ENCODE measurements at regions not wholly inside any gene's neighbourhood (a gene's known extent, or its start where the extent isn't known, plus 50 kb on each side); places are given as distances from the start of the nearest gene placed in this dataset.

DNA sequence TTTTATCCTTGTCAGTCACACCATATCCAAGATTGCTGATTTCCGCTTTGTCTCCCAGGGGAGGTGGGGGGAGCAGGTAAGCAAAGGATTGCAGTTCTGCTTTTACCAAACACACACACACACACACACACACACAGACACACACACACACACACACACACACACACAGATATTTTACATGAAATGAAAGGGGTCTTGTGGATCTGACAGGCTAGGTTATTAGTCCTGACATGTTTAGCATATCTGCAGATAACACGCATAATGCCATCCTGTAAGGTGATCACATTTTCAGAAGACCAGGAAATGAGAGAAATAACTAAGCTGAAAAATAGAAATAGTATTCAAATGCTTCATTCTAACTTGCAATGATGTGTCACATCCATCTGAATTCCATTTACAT lies 1113.3 kb downstream of the CDH8 start (continued):
- TF ChIP-seq, protein P1, sequence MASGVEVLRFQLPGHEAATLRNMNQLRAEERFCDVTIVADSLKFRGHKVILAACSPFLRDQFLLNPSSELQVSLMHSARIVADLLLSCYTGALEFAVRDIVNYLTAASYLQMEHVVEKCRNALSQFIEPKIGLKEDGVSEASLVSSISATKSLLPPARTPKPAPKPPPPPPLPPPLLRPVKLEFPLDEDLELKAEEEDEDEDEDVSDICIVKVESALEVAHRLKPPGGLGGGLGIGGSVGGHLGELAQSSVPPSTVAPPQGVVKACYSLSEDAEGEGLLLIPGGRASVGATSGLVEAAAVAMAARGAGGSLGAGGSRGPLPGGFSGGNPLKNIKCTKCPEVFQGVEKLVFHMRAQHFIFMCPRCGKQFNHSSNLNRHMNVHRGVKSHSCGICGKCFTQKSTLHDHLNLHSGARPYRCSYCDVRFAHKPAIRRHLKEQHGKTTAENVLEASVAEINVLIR (CRISPR knock-in tag; IDR thresholded peaks at IDR 0.05) = no peak

DNA sequence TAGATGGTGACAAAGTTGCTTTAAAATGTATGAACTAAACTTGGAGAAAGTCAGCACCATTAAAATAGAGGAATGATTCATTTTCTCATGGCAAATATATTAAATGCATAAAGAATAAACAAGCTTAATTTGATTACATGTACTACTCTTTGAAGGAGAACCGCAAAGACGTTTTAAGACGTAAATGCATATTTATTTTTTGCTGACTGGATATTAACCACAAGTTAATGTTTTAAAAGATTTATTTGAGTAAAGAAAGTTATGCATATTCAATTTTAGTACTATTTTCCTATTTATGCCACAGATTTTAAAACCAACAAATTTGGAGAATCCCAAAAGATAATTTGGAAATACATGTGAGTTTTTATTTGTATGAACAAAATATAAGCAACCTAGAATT lies 1121.9 kb downstream of the CDH8 start:
- no peaks in the 10 kb centered on the region for H3K36me3 ChIP-seq (ENCODE audit: control insufficient read depth, insufficient read depth, low read length)
- no peaks in the 10 kb centered on the region for H3K9me3 ChIP-seq (replicated peaks; ENCODE audit: control insufficient read depth, insufficient read depth, low read depth, low read length)
- H3K4me1 ChIP-seq (replicated peaks in 1 of 2; ENCODE audit: control insufficient read depth in 2 of 2, insufficient read depth in 2 of 2, low read length in 2 of 2) = no peaks in the 10 kb centered on the region
- no peak overlapping the region for H3K4me3 ChIP-seq
- no peaks in the 10 kb centered on the region for H3K79me2 ChIP-seq (ENCODE audit: control insufficient read depth, insufficient read depth, low read length)
- TF ChIP-seq ZNF778 (CRISPR knock-in tag; IDR thresholded peaks at IDR 0.05) (no peak), ZC3H8 (IDR thresholded peaks at IDR 0.05) (no peak), MLLT1 (IDR thresholded peaks at IDR 0.05) (no peak), ZBTB26 (CRISPR knock-in tag; IDR thresholded peaks at IDR 0.05) (no peak), ZNF124 (CRISPR knock-in tag; IDR thresholded peaks at IDR 0.05) (no peak), PPARD (CRISPR knock-in tag; IDR thresholded peaks at IDR 0.05) (no peak), BRD9 (IDR thresholded peaks at IDR 0.05; ENCODE audit: low read depth, partially characterized antibody) (no peak), SIN3B (IDR thresholded peaks at IDR 0.05; ENCODE audit: low read depth) (no peak), ZC3H11A (IDR thresholded peaks at IDR 0.05; ENCODE audit: low read depth, low read length) (no peak), MTF1 (CRISPR knock-in tag; IDR thresholded peaks at IDR 0.05; ENCODE audit: borderline replicate concordance) (no peak)
- TF ChIP-seq, protein P2, sequence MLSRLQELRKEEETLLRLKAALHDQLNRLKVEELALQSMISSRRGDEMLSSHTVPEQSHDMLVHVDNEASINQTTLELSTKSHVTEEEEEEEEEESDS (CRISPR knock-in tag; IDR thresholded peaks at IDR 0.05) = no peak
- TF ChIP-seq, protein P3, sequence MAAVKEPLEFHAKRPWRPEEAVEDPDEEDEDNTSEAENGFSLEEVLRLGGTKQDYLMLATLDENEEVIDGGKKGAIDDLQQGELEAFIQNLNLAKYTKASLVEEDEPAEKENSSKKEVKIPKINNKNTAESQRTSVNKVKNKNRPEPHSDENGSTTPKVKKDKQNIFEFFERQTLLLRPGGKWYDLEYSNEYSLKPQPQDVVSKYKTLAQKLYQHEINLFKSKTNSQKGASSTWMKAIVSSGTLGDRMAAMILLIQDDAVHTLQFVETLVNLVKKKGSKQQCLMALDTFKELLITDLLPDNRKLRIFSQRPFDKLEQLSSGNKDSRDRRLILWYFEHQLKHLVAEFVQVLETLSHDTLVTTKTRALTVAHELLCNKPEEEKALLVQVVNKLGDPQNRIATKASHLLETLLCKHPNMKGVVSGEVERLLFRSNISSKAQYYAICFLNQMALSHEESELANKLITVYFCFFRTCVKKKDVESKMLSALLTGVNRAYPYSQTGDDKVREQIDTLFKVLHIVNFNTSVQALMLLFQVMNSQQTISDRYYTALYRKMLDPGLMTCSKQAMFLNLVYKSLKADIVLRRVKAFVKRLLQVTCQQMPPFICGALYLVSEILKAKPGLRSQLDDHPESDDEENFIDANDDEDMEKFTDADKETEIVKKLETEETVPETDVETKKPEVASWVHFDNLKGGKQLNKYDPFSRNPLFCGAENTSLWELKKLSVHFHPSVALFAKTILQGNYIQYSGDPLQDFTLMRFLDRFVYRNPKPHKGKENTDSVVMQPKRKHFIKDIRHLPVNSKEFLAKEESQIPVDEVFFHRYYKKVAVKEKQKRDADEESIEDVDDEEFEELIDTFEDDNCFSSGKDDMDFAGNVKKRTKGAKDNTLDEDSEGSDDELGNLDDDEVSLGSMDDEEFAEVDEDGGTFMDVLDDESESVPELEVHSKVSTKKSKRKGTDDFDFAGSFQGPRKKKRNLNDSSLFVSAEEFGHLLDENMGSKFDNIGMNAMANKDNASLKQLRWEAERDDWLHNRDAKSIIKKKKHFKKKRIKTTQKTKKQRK (IDR thresholded peaks at IDR 0.05; ENCODE audit: borderline replicate concordance, low read depth, low read length) = no peak
- FAIRE-seq (no peak), ATAC-seq (no peak), DNase-seq (ENCODE audit: extremely low read depth in 1 of 4, low spot score in 3 of 4) (no peak)
- no peak overlapping the region for H2AFZ ChIP-seq (ENCODE audit: low read depth, low read length)
- ChIA-PET POLR2A (no interaction called here), CTCF (ENCODE audit: low intra/inter-chr PET ratio) (no interaction called here)
- BruUV-seq (replicated peaks) = no TSS peak
- no peak overlapping the region for H3K9ac ChIP-seq (ENCODE audit: insufficient read depth in 1 of 2, low read depth in 2 of 2, low read length in 2 of 2)
- H3K9me1 ChIP-seq (ENCODE audit: control insufficient read depth, insufficient read depth, low read length) = no peaks in the 10 kb centered on the region
- no peaks in the 10 kb centered on the region for H4K20me1 ChIP-seq (replicated peaks; ENCODE audit: control insufficient read depth, insufficient read depth, low read length)
- H3K4me2 ChIP-seq (ENCODE audit: insufficient read depth, low read length) = no peak overlapping the region
- 0% methylated on average over 3 of the region's 3 CpGs for WGBS (ENCODE audit: insufficient coverage, low coverage, missing lambda C conversion rate)
- no peaks in the 10 kb centered on the region for H3K27me3 ChIP-seq (ENCODE audit: control insufficient read depth in 2 of 2, insufficient read depth in 2 of 2, low read length in 2 of 2)
- intact Hi-C loops (cut with micrococcal nuclease) = no loop called here
- no peak overlapping the region for H3K27ac ChIP-seq (ENCODE audit: extremely low read depth, low read depth, low read length)
- in situ Hi-C loops (cut with MboI) = no loop called here
